ENCODE measurements at regions not wholly inside any gene's neighbourhood (a gene's known extent, or its start where the extent isn't known, plus 50 kb on each side); places are given as distances from the start of the nearest gene placed in this dataset.

GRCh38 chr9:93893899-93894690, 61.1 kb downstream of the BARX1 start:
- no peaks in the 10 kb centered on the region for H3K4me1 ChIP-seq
- TF ChIP-seq POLR2A (IDR thresholded peaks at IDR 0.05) = no peak
- TF ChIP-seq, protein P1, sequence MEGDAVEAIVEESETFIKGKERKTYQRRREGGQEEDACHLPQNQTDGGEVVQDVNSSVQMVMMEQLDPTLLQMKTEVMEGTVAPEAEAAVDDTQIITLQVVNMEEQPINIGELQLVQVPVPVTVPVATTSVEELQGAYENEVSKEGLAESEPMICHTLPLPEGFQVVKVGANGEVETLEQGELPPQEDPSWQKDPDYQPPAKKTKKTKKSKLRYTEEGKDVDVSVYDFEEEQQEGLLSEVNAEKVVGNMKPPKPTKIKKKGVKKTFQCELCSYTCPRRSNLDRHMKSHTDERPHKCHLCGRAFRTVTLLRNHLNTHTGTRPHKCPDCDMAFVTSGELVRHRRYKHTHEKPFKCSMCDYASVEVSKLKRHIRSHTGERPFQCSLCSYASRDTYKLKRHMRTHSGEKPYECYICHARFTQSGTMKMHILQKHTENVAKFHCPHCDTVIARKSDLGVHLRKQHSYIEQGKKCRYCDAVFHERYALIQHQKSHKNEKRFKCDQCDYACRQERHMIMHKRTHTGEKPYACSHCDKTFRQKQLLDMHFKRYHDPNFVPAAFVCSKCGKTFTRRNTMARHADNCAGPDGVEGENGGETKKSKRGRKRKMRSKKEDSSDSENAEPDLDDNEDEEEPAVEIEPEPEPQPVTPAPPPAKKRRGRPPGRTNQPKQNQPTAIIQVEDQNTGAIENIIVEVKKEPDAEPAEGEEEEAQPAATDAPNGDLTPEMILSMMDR (IDR thresholded peaks at IDR 0.05) = no peak
- intact Hi-C loops (cut with DNase I) = no loop called here
- H3K9me3 ChIP-seq = no peaks in the 10 kb centered on the region
- H3K27ac ChIP-seq = no peak overlapping the region
- no peak for DNase-seq
- no peaks in the 10 kb centered on the region for H3K27me3 ChIP-seq
- no peaks in the 10 kb centered on the region for H3K36me3 ChIP-seq
- WGBS, 2 donors = 39 to 59% methylated on average over 11 to 14 of the region's 15 CpGs
- H3K4me3 ChIP-seq (replicated peaks in 1 of 3) = no peak overlapping the region

GRCh38 chr9:93893194-93893593, 62.0 kb downstream of the BARX1 start:
- Histone ChIP-seq H3K9me3 (no peaks in the 10 kb centered on the region), H3K4me1 (no peaks in the 10 kb centered on the region), H3K27ac (no peak overlapping the region), H3K4me3 (replicated peaks in 1 of 3) (no peak overlapping the region), H3K36me3 (no peaks in the 10 kb centered on the region), H3K27me3 (no peaks in the 10 kb centered on the region)
- no peak for TF ChIP-seq POLR2A (IDR thresholded peaks at IDR 0.05)
- TF ChIP-seq, protein P1 (IDR thresholded peaks at IDR 0.05) = no peak
- DNase-seq = no peak
- intact Hi-C loops (cut with DNase I) = no loop called here

DNA sequence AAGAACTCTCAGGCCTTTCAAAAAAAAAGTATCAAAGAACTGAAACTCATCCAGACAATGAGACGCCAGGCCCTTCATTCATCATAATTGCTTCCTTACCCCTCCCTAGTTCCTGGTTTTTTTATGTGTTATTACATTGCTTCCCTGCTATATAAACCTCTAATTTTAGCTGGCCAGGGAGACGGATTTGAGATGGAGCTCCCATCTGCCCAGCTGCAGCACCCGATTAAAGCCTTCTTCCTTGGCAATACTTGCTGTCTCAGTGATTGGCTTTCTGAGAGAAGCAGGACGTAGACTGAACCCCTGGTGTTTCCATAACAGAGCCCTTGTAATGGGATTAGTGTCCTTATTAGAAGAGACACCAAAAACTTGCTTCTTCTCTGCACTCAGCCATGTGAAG, 62.4 kb downstream of the BARX1 start:
- intact Hi-C loops (cut with DNase I) = no loop called here
- TF ChIP-seq POLR2A (IDR thresholded peaks at IDR 0.05) = no peak
- TF ChIP-seq, protein P1 (IDR thresholded peaks at IDR 0.05) = no peak
- Histone ChIP-seq H3K4me1 (no peaks in the 10 kb centered on the region), H3K36me3 (no peaks in the 10 kb centered on the region), H3K4me3 (replicated peaks in 1 of 3) (no peak overlapping the region), H3K9me3 (no peaks in the 10 kb centered on the region), H3K27ac (no peak overlapping the region), H3K27me3 (no peaks in the 10 kb centered on the region)
- DNase-seq = no peak
- 78 to 87% methylated on average over 4 of the region's 4 CpGs for WGBS, 2 donors

- Histone ChIP-seq H3K4me1 (no peaks in the 10 kb centered on the region), H3K4me3 (replicated peaks in 1 of 3) (no peak overlapping the region), H3K27ac (no peak overlapping the region), H3K27me3 (no peaks in the 10 kb centered on the region), H3K9me3 (no peaks in the 10 kb centered on the region), H3K36me3 (no peaks in the 10 kb centered on the region)
- TF ChIP-seq POLR2A (IDR thresholded peaks at IDR 0.05) = no peak
- TF ChIP-seq, protein P1 (IDR thresholded peaks at IDR 0.05) = no peak
- DNase-seq = no peak
- 84 to 85% methylated on average over 4 of the region's 4 CpGs for WGBS, 2 donors
- intact Hi-C loops (cut with DNase I) = no loop called here
Observed at GRCh38 chr9:93891549-93892310, 63.4 kb downstream of the BARX1 start.

GRCh38 chr9:93891050-93891449, 64.1 kb downstream of the BARX1 start:
- no peak overlapping the region for H3K27ac ChIP-seq
- no peaks in the 10 kb centered on the region for H3K27me3 ChIP-seq
- no peaks in the 10 kb centered on the region for H3K4me1 ChIP-seq
- TF ChIP-seq, protein P1 (IDR thresholded peaks at IDR 0.05) = no peak
- no peak for TF ChIP-seq POLR2A (IDR thresholded peaks at IDR 0.05)
- no peaks in the 10 kb centered on the region for H3K36me3 ChIP-seq
- DNase-seq = no peak
- 84 to 88% methylated on average over 6 of the region's 6 CpGs for WGBS, 2 donors
- H3K4me3 ChIP-seq (replicated peaks in 1 of 3) = no peak overlapping the region
- no peaks in the 10 kb centered on the region for H3K9me3 ChIP-seq
- intact Hi-C loops (cut with DNase I) = no loop called here

Measured in thyroid gland (tissue), 4 donors.